Suprapubic skin (tissue), 4 donors: ENCODE measurements at regions not wholly inside any gene's neighbourhood (a gene's known extent, or its start where the extent isn't known, plus 50 kb on each side); places are given as distances from the start of the nearest gene placed in this dataset.

Experiments
- DNase-seq, 2 donors: peaks; one replicate each; pipeline ENCODE4 v3.0.0-alpha.2; 2019; ENCODE audit warnings: low spot score in 2 of 2
- H3K27ac ChIP-seq: fragments of 200-600 bp; sonication (generic); one replicate; pipeline ENCODE4 v1.5.1; 2019
- H3K27me3 ChIP-seq: fragments of 200-600 bp; sonication (generic); one replicate; pipeline ENCODE4 v1.5.1; 2019
- H3K36me3 ChIP-seq: fragments of 200-600 bp; sonication (generic); one replicate; pipeline ENCODE4 v1.5.1; 2019
- H3K4me1 ChIP-seq: fragments of 200-600 bp; sonication (generic); one replicate; pipeline ENCODE4 v1.5.1; 2019
- H3K4me3 ChIP-seq: fragments of 200-600 bp; sonication (generic); one replicate; pipeline ENCODE4 v1.5.1; 2019; ENCODE audit warnings: mild to moderate bottlenecking
- H3K9me3 ChIP-seq: fragments of 200-600 bp; sonication (generic); one replicate; pipeline ENCODE4 v1.5.1; 2019
- EP300 ChIP-seq: sonication (generic); formaldehyde crosslinking; IDR thresholded peaks from one replicate; pipeline ENCODE4 v1.6.1; 2017; ENCODE audit warnings: antibody characterized with exemption
- POLR2A ChIP-seq, 2 donors: fragments of 450-650 bp; IDR thresholded peaks; one replicate each; pipeline ENCODE4 v1.6.1; 2017; ENCODE audit warnings: antibody characterized with exemption in 2 of 2, mild to moderate bottlenecking in 2 of 2, moderate library complexity in 2 of 2
- POLR2AphosphoS5 ChIP-seq, 3 donors: sonication (generic); formaldehyde crosslinking; IDR thresholded peaks; one replicate each; pipeline ENCODE4 v1.6.1; 2017; ENCODE audit warnings: antibody characterized with exemption in 3 of 3
- WGBS: methylation state at CpG from one replicate; pipeline ENCODE4 v1.1.5; 2018; 5-methylcytosine and 5-hydroxymethylcytosine counted together
- TF ChIP-seq, protein P1 (sequence below), 2 donors: fragments of 200-600 bp in 1 of 2; fragments of 450-650 bp in 1 of 2; sonication (generic) in 1 of 2; IDR thresholded peaks; one replicate each; pipeline ENCODE4 v1.5.1; 2016 to 2019; ENCODE audit warnings: antibody characterized with exemption in 2 of 2, mild to moderate bottlenecking in 1 of 2, moderate library complexity in 1 of 2

DNA sequence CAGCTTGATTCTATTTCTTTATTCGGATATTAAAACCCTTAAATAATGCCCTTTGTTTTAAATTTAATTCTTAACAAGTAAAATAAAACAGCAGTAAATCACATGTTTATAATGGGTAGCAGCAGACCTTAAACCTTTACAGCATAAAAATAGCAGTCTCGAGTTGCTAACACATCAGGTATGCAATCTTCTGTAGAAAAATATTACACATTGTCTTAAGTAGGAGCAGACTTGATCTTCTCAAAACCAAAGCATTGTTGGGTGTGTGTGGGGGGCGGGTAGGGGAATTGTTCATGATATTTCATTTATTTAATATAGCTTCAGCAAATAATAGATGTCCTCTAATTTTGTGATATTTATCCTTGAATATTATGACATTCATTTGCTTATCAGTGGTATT, 331.4 kb downstream of the PCDH7 start:
- 49% methylated on average over 3 of the region's 3 CpGs for WGBS
- no peak for DNase-seq
- TF ChIP-seq POLR2AphosphoS5 (IDR thresholded peaks at IDR 0.05) (no peak), EP300 (no peak), POLR2A (IDR thresholded peaks at IDR 0.05) (no peak)
- TF ChIP-seq, protein P1, sequence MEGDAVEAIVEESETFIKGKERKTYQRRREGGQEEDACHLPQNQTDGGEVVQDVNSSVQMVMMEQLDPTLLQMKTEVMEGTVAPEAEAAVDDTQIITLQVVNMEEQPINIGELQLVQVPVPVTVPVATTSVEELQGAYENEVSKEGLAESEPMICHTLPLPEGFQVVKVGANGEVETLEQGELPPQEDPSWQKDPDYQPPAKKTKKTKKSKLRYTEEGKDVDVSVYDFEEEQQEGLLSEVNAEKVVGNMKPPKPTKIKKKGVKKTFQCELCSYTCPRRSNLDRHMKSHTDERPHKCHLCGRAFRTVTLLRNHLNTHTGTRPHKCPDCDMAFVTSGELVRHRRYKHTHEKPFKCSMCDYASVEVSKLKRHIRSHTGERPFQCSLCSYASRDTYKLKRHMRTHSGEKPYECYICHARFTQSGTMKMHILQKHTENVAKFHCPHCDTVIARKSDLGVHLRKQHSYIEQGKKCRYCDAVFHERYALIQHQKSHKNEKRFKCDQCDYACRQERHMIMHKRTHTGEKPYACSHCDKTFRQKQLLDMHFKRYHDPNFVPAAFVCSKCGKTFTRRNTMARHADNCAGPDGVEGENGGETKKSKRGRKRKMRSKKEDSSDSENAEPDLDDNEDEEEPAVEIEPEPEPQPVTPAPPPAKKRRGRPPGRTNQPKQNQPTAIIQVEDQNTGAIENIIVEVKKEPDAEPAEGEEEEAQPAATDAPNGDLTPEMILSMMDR (IDR thresholded peaks at IDR 0.05) = no peak
- H3K27me3 ChIP-seq = no peaks in the 10 kb centered on the region
- no peak overlapping the region for H3K4me3 ChIP-seq
- H3K9me3 ChIP-seq = no peaks in the 10 kb centered on the region
- no peaks in the 10 kb centered on the region for H3K36me3 ChIP-seq
- H3K27ac ChIP-seq = no peak overlapping the region
- no peaks in the 10 kb centered on the region for H3K4me1 ChIP-seq

DNA sequence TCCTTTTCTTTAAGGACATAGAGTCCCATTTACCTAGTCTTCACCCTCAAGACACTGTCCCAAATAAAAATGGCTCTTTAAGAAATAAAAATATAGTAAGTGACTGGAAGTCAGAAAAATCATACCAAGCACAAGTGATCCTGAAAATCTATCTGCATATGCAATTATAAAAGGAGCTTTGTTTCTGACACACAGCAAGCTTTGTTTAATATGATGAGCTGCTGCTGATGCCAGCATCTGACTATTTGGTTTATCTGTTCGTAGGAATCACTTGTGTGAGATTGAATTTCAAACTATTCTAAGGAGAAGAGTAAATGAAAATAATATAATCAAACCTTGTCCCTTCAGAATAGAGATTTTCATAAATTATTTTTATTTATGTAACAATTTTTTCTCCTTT, 332.4 kb downstream of the PCDH7 start:
- Histone ChIP-seq H3K27me3 (no peaks in the 10 kb centered on the region), H3K36me3 (no peaks in the 10 kb centered on the region), H3K4me1 (no peaks in the 10 kb centered on the region), H3K27ac (no peak overlapping the region), H3K9me3 (no peaks in the 10 kb centered on the region), H3K4me3 (no peak overlapping the region)
- TF ChIP-seq POLR2A (IDR thresholded peaks at IDR 0.05) = no peak
- TF ChIP-seq POLR2AphosphoS5 (IDR thresholded peaks at IDR 0.05) = no peak
- no peak for DNase-seq
- 75% methylated on average over 1 of the region's 1 CpG for WGBS

DNA sequence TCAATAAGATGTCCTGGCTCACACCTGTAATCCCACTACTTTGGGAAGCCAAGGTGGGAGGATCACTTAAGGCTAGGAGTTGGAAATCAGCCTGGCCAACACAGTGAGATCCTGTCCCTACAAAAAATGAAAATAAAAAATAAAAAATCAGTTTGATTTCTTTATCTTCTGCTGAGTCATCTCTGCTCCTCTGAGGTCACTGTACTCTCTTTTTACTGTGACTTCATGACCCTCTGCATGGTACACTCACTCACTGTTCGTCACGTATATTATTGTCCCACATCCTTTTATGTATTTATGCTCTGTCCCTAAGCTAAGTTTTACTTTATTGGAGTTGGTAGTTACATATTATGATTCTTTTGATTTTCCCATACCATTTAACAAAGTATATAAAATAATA, 333.3 kb downstream of the PCDH7 start:
- TF ChIP-seq POLR2A (IDR thresholded peaks at IDR 0.05) = no peak
- TF ChIP-seq EP300 = no peak
- TF ChIP-seq POLR2AphosphoS5 (IDR thresholded peaks at IDR 0.05) = no peak
- TF ChIP-seq, protein P1 (IDR thresholded peaks at IDR 0.05) = no peak
- Histone ChIP-seq H3K4me1 (no peaks in the 10 kb centered on the region), H3K27ac (no peak overlapping the region), H3K36me3 (no peaks in the 10 kb centered on the region), H3K9me3 (no peaks in the 10 kb centered on the region), H3K4me3 (no peak overlapping the region), H3K27me3 (no peaks in the 10 kb centered on the region)
- DNase-seq = no peak
- 92% methylated on average over 2 of the region's 2 CpGs for WGBS

DNA sequence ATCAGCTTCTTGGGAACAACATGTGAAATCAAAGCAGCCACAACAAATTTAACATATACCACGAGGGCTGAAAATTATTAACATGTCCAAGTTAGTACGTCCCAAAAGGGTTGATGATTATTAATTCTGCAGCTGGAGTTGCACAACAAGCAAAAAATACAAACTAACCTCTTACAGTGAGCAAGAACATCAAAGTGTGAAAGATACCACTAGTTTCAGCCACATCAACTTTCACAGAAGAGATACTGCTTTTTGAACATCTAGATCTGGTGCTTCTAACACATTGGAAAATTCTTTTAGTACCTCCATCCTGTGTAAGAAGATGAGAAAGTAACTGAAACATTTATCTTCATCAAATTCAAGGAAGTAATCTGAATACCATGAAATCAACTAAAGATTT, 334.1 kb downstream of the PCDH7 start:
- Histone ChIP-seq H3K27me3 (no peaks in the 10 kb centered on the region), H3K4me1 (no peaks in the 10 kb centered on the region), H3K9me3 (no peaks in the 10 kb centered on the region), H3K36me3 (no peaks in the 10 kb centered on the region), H3K4me3 (no peak overlapping the region), H3K27ac (no peak overlapping the region)
- no peak for TF ChIP-seq POLR2AphosphoS5 (IDR thresholded peaks at IDR 0.05)
- no peak for DNase-seq
- whole genome bisulfite sequencing = 77% methylated on average over 2 of the region's 2 CpGs

DNA sequence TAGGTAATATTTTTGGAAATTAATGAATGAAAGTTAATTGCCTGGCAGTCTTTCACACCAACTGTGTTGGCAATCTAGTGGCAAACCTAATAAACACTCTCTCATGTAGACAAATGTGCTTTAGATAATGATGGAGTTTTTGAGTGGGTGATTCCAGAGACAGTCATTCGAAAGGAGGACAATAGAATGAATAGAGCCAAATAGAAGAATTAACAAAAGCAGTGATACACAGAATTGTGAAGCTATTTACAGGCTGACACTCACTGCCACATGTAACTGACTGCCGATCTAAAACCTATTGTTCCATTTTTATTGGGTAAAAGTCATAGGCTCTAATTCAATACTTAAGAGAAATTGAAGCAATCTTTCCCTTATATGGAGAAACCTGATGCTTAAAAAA, 338.5 kb downstream of the PCDH7 start:
- Histone ChIP-seq H3K27ac (no peak overlapping the region), H3K4me3 (no peak overlapping the region), H3K36me3 (no peaks in the 10 kb centered on the region), H3K9me3 (no peaks in the 10 kb centered on the region), H3K4me1 (no peaks in the 10 kb centered on the region), H3K27me3 (no peaks in the 10 kb centered on the region)
- TF ChIP-seq POLR2AphosphoS5 (IDR thresholded peaks at IDR 0.05) (no peak), EP300 (no peak), POLR2A (IDR thresholded peaks at IDR 0.05) (no peak)
- TF ChIP-seq, protein P1 (IDR thresholded peaks at IDR 0.05) = no peak
- no peak for DNase-seq
- 73% methylated on average over 2 of the region's 2 CpGs for WGBS

DNA sequence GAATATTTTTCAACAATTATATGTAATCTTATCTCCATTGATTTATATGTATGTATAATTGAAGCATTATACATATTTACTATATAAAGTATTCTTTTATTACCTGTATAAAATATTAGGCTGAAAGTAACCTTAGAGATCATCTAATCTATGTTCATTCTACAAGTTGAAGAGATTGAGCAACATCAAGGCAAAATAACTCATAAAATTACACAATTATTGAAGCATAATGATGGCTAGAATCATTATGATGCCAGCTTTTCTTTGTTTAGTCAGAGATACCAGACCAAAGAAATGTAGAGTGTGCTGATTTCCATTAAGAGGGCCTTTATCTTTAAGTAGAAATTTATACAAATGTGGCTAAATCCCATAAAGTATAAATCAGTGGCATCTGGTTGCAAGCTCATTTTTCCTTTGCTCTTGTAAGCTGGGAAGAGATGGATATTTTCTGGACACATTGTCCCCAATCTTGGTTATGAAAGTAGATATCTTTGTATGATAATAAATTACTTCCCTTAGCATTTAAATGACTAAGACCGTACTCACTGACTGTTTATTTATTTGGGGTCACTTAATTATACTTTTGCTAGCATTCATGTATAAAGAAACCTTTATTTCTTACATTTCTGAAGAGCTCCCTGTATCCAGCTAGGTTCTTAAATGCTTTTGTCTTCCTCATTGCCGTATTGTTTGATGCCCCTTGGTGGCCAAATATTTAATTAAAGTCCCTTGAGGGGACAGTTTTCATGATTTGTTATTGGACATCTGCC, 339.8 kb downstream of the PCDH7 start:
- 69% methylated on average over 2 of the region's 2 CpGs for whole genome bisulfite sequencing
- H3K4me1 ChIP-seq = no peaks in the 10 kb centered on the region
- no peak overlapping the region for H3K27ac ChIP-seq
- TF ChIP-seq POLR2A (IDR thresholded peaks at IDR 0.05) (no peak), EP300 (no peak), POLR2AphosphoS5 (IDR thresholded peaks at IDR 0.05) (no peak)
- TF ChIP-seq, protein P1 (IDR thresholded peaks at IDR 0.05) = no peak
- no peak overlapping the region for H3K4me3 ChIP-seq
- H3K27me3 ChIP-seq = no peaks in the 10 kb centered on the region
- H3K9me3 ChIP-seq = no peaks in the 10 kb centered on the region
- H3K36me3 ChIP-seq = no peaks in the 10 kb centered on the region
- DNase-seq = no peak
